ENCODE measurements at regions not wholly inside any gene's neighbourhood (a gene's known extent, or its start where the extent isn't known, plus 50 kb on each side); places are given as distances from the start of the nearest gene placed in this dataset.

- Histone ChIP-seq H3K27ac (no peak overlapping the region), H3K36me3 (no peaks in the 10 kb centered on the region), H3K4me1 (peaks cover 12 to 49% (median 30%) of the 10 kb centered on the region in 4 donors), H3K9me3 (no peaks in the 10 kb centered on the region), H3K4me3 (peak overlapping the region in 1 of 4 donors; percentile 63), H3K27me3 (peaks cover 0 to 88% (median 17%) of the 10 kb centered on the region in 3 donors)
- WGBS, 5 donors: 66 to 84% (median 73%) methylated on average over 16 to 19 of the region's 19 CpGs
- TF ChIP-seq POLR2AphosphoS5 (IDR thresholded peaks at IDR 0.05) (no peak), POLR2A (IDR thresholded peaks at IDR 0.05) (no peak), CTCF (IDR thresholded peaks at IDR 0.05) (no peak), EP300 (IDR thresholded peaks at IDR 0.05) (no peak)
- no peak for DNase-seq
- intact Hi-C loops (cut with DNase I; ENCODE audit: low total_unique reads): loop anchor here (5.0 kb wide), 1 partner anchor 358 kb away; no protein-coding TSS in a partner anchor
Observed at GRCh38 chr1:10865518-10866320, 69.3 kb upstream of the CASZ1 start.

GRCh38 chr1:10866321-10867093, 70.1 kb upstream of the CASZ1 start:
- intact Hi-C loops (cut with DNase I; ENCODE audit: low total_unique reads): loop anchor here (5.0 kb wide), 1 partner anchor 359 kb away; no protein-coding TSS in a partner anchor
- H3K27ac ChIP-seq: peak overlapping the region in 2 of 5 donors; percentile 48 to 62
- peaks cover 0 to 84% (median 17%) of the 10 kb centered on the region in 3 donors for H3K27me3 ChIP-seq
- H3K4me3 ChIP-seq: peak overlapping the region; percentile 55 to 63 (median 56)
- 6 to 14% (median 12%) methylated on average over 19 to 31 of the region's 31 CpGs for whole genome bisulfite sequencing, 5 donors
- peaks cover 12 to 45% (median 23%) of the 10 kb centered on the region in 4 donors for H3K4me1 ChIP-seq
- H3K36me3 ChIP-seq: no peaks in the 10 kb centered on the region
- H3K9me3 ChIP-seq: no peaks in the 10 kb centered on the region
- DNase-seq: peak in 1 of 2 donors; percentile 73
- TF ChIP-seq POLR2AphosphoS5 (IDR thresholded peaks at IDR 0.05) (no peak), EP300 (IDR thresholded peaks at IDR 0.05) (no peak), CTCF (IDR thresholded peaks at IDR 0.05) (no peak), POLR2A (IDR thresholded peaks at IDR 0.05) (no peak)

GRCh38 chr1:10867138-10867721, 70.8 kb upstream of the CASZ1 start:
- no peaks in the 10 kb centered on the region for H3K9me3 ChIP-seq
- peak overlapping the region; percentile 55 to 63 (median 56) for H3K4me3 ChIP-seq
- no peaks in the 10 kb centered on the region for H3K36me3 ChIP-seq
- intact Hi-C loops (cut with DNase I; ENCODE audit: low total_unique reads): loop anchor here (5.0 kb wide), 1 partner anchor 360 kb away; no protein-coding TSS in a partner anchor
- H3K4me1 ChIP-seq: peaks cover 12 to 38% (median 19%) of the 10 kb centered on the region in 4 donors
- H3K27me3 ChIP-seq: peaks cover 0 to 81% (median 17%) of the 10 kb centered on the region in 3 donors
- H3K27ac ChIP-seq: peak overlapping the region in 2 of 5 donors; percentile 48 to 62
- WGBS, 5 donors: 1 to 4% (median 2%) methylated on average over 10 to 54 of the region's 54 CpGs
- TF ChIP-seq CTCF (IDR thresholded peaks at IDR 0.05) (peak in 5 of 7 experiments; percentile 7 to 96 (median 79)), POLR2AphosphoS5 (IDR thresholded peaks at IDR 0.05) (no peak)
- peak; percentile 74 to 83 for DNase-seq
